Mesenchymal stem cell (in vitro differentiated cells and primary cell): ENCODE measurements at regions not wholly inside any gene's neighbourhood (a gene's known extent, or its start where the extent isn't known, plus 50 kb on each side); places are given as distances from the start of the nearest gene placed in this dataset.

Experiments used
- DNase-seq: peaks from one replicate; pipeline ENCODE4 v3.0.0-alpha.2; 2013
- H2AFZ ChIP-seq: one replicate; pipeline ENCODE4 v1.6.1; 2013; ENCODE audit warnings: low read depth, mild to moderate bottlenecking, control low read depth, inconsistent platforms, low read length, moderate library complexity
- H2AK5ac ChIP-seq: 2 replicates; pipeline ENCODE4 v1.6.1; 2013; ENCODE audit warnings: low read length, moderate library complexity, mild to moderate bottlenecking, inconsistent platforms; ENCODE audit not compliant: severe bottlenecking
- H2BK120ac ChIP-seq: one replicate; pipeline ENCODE4 v1.6.1; 2013; ENCODE audit warnings: low read depth, mild to moderate bottlenecking, inconsistent platforms, low read length, moderate library complexity
- H2BK12ac ChIP-seq, 2 experiments: one replicate each; pipeline ENCODE4 v1.6.1; 2013; ENCODE audit warnings: inconsistent platforms in 2 of 2, low read length in 2 of 2, mild to moderate bottlenecking in 2 of 2, moderate library complexity in 2 of 2, control low read depth in 1 of 2
- H2BK15ac ChIP-seq: one replicate; pipeline ENCODE4 v1.6.1; 2013; ENCODE audit warnings: mild to moderate bottlenecking, low read depth, inconsistent platforms; ENCODE audit not compliant: poor library complexity, severe bottlenecking
- H2BK5ac ChIP-seq: 2 replicates; pipeline ENCODE4 v1.6.1; 2013; ENCODE audit warnings: low read depth, mild to moderate bottlenecking, low read length, control low read depth, inconsistent platforms; ENCODE audit not compliant: poor library complexity, severe bottlenecking
- H3K14ac ChIP-seq, 2 experiments: one replicate each; pipeline ENCODE4 v1.6.1; 2013; ENCODE audit warnings: inconsistent platforms in 2 of 2, low read length in 2 of 2, control low read depth in 1 of 2, mild to moderate bottlenecking in 1 of 2, moderate library complexity in 1 of 2
- H3K18ac ChIP-seq, 2 experiments: one replicate each; pipeline ENCODE4 v1.6.1; 2013; ENCODE audit warnings: inconsistent platforms in 2 of 2, low read length in 2 of 2, control low read depth in 1 of 2, low read depth in 1 of 2, mild to moderate bottlenecking in 1 of 2
- H3K23ac ChIP-seq, 2 experiments: one replicate each; pipeline ENCODE4 v1.6.1; 2013; ENCODE audit warnings: inconsistent platforms in 2 of 2, low read length in 2 of 2, mild to moderate bottlenecking in 2 of 2, moderate library complexity in 2 of 2, control low read depth in 1 of 2
- H3K27ac ChIP-seq: 2 replicates; pipeline ENCODE4 v1.5.1; 2013; ENCODE audit warnings: mild to moderate bottlenecking, moderate library complexity, low read length, control low read depth, inconsistent platforms; ENCODE audit not compliant: poor library complexity, severe bottlenecking
- H3K27me3 ChIP-seq, 2 experiments: 2 replicates each; pipeline versions ENCODE4 v1.6.1 to v1.7.0; 2013; ENCODE audit warnings: low read length in 2 of 2, mild to moderate bottlenecking in 2 of 2, moderate library complexity in 2 of 2, control low read depth in 1 of 2, inconsistent platforms in 1 of 2; ENCODE audit not compliant: control insufficient read depth in 1 of 2, insufficient read depth in 1 of 2
- H3K36me3 ChIP-seq, 2 experiments: 2 replicates each; pipeline versions ENCODE4 v1.6.1 to v1.7.0; 2013; ENCODE audit warnings: low read length in 2 of 2, control low read depth in 1 of 2, inconsistent platforms in 1 of 2, low read depth in 1 of 2, mild to moderate bottlenecking in 1 of 2; ENCODE audit not compliant: insufficient read depth in 2 of 2, control insufficient read depth in 1 of 2
- H3K4ac ChIP-seq, 2 experiments: one replicate each; pipeline ENCODE4 v1.6.1; 2013; ENCODE audit warnings: inconsistent platforms in 2 of 2, low read length in 2 of 2, mild to moderate bottlenecking in 2 of 2, moderate library complexity in 2 of 2, control low read depth in 1 of 2, low read depth in 1 of 2
- H3K4me1 ChIP-seq: 2 replicates; pipeline ENCODE4 v1.6.1; 2013; ENCODE audit warnings: low read depth, low read length, control low read depth; ENCODE audit not compliant: control insufficient read depth, insufficient read depth
- H3K4me2 ChIP-seq: 2 replicates; pipeline ENCODE4 v1.6.1; 2013; ENCODE audit warnings: low read length, mild to moderate bottlenecking, inconsistent platforms; ENCODE audit not compliant: poor library complexity, severe bottlenecking
- H3K4me3 ChIP-seq, 2 experiments: 2 replicates each; pipeline versions ENCODE4 v1.5.1 to v1.7.0; 2013; ENCODE audit warnings: low read length in 2 of 2, mild to moderate bottlenecking in 2 of 2, control low read depth in 1 of 2, low read depth in 1 of 2; ENCODE audit not compliant: insufficient read depth in 1 of 2
- H3K79me1 ChIP-seq: replicated peaks from 2 replicates; pipeline ENCODE4 v1.6.1; 2013; ENCODE audit warnings: mild to moderate bottlenecking, control low read depth, low read length, inconsistent platforms; ENCODE audit not compliant: poor library complexity, severe bottlenecking
- H3K9ac ChIP-seq: 2 replicates; pipeline ENCODE4 v1.7.0; 2013; ENCODE audit warnings: mild to moderate bottlenecking, low read length, moderate library complexity
- H3K9me3 ChIP-seq: 2 replicates; pipeline ENCODE4 v1.7.0; 2013; ENCODE audit warnings: mild to moderate bottlenecking, low read length; ENCODE audit not compliant: control insufficient read depth
- H4K8ac ChIP-seq: one replicate; pipeline ENCODE4 v1.6.1; 2013; ENCODE audit warnings: inconsistent platforms, mild to moderate bottlenecking, low read length, moderate library complexity
- H4K91ac ChIP-seq: one replicate; pipeline ENCODE4 v1.6.1; 2013; ENCODE audit warnings: mild to moderate bottlenecking, low read length, inconsistent platforms
- WGBS: methylation state at CpG from one replicate; pipeline ENCODE4 v1.1.7; 2013; ENCODE audit warnings: mixed read lengths; 5-methylcytosine and 5-hydroxymethylcytosine counted together

GRCh38 chr2:129165006-129165405 is 814.5 kb upstream of the RAB6C start:
- DNase-seq = peak; percentile 1
- H4K8ac ChIP-seq = no peak overlapping the region
- H4K91ac ChIP-seq = no peak overlapping the region
- H3K79me1 ChIP-seq = no peaks in the 10 kb centered on the region
- no peak overlapping the region for H2BK12ac ChIP-seq
- no peak overlapping the region for H3K9ac ChIP-seq
- no peak overlapping the region for H3K18ac ChIP-seq
- H3K9me3 ChIP-seq = no peaks in the 10 kb centered on the region
- H3K4me2 ChIP-seq = no peak overlapping the region
- no peak overlapping the region for H2BK120ac ChIP-seq
- H3K36me3 ChIP-seq = no peaks in the 10 kb centered on the region
- no peak overlapping the region for H3K4me3 ChIP-seq
- H3K4me1 ChIP-seq = no peaks in the 10 kb centered on the region
- no peak overlapping the region for H2BK15ac ChIP-seq
- no peak overlapping the region for H3K4ac ChIP-seq
- no peak overlapping the region for H3K23ac ChIP-seq
- peaks cover 0 to 47% of the 10 kb centered on the region in 2 experiments for H3K27me3 ChIP-seq
- H3K14ac ChIP-seq = no peak overlapping the region
- no peak overlapping the region for H2BK5ac ChIP-seq
- H2AK5ac ChIP-seq = no peak overlapping the region
- no peak overlapping the region for H2AFZ ChIP-seq
- no peak overlapping the region for H3K27ac ChIP-seq

- Histone ChIP-seq H3K23ac (no peak overlapping the region), H3K9me3 (no peaks in the 10 kb centered on the region), H3K27me3 (peaks cover 0 to 26% of the 10 kb centered on the region in 2 experiments), H3K27ac (no peak overlapping the region), H2BK120ac (no peak overlapping the region), H3K4me1 (no peaks in the 10 kb centered on the region), H4K8ac (no peak overlapping the region), H3K4me3 (no peak overlapping the region), H2AK5ac (no peak overlapping the region), H2AFZ (no peak overlapping the region), H2BK5ac (no peak overlapping the region), H3K18ac (no peak overlapping the region), H3K9ac (no peak overlapping the region), H2BK15ac (no peak overlapping the region), H2BK12ac (no peak overlapping the region), H3K79me1 (no peaks in the 10 kb centered on the region), H3K4me2 (no peak overlapping the region), H3K4ac (no peak overlapping the region), H3K36me3 (no peaks in the 10 kb centered on the region), H4K91ac (no peak overlapping the region), H3K14ac (no peak overlapping the region)
- DNase-seq = no peak
- WGBS = no CpG with 5 or more reads among the region's 1 CpG
These were observed 812.0 kb upstream of the RAB6C start for GRCh38 chr2:129167456-129167855.

DNA sequence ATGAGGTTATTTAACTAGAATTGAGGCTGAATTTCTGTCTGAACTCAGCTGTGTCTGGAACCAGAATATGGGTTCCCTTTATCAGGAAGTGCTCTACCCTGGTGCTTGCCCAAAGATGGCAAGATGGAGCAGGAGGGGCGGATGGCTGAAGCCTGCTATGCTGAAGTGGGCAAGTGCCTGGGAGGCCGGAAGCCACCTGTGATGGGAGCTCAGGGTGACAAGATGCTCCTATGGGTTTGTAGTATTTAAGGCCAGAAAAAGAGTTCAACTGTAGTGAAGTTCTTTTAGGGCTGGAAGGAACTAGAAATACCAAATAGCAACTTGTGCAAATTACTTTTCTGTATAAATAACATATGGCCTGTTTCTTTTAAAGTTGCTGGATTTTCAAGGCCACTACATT is 808.9 kb upstream of the RAB6C start:
- Histone ChIP-seq H3K14ac (no peak overlapping the region), H3K9ac (no peak overlapping the region), H3K4me1 (no peaks in the 10 kb centered on the region), H2BK5ac (no peak overlapping the region), H3K18ac (no peak overlapping the region), H3K9me3 (peaks cover 3% of the 10 kb centered on the region), H3K4ac (no peak overlapping the region), H2AK5ac (no peak overlapping the region), H3K27me3 (peaks cover 0 to 19% of the 10 kb centered on the region in 2 experiments), H3K36me3 (no peaks in the 10 kb centered on the region), H3K27ac (no peak overlapping the region), H4K91ac (no peak overlapping the region), H3K4me2 (no peak overlapping the region), H2BK12ac (no peak overlapping the region), H3K79me1 (no peaks in the 10 kb centered on the region), H2BK120ac (no peak overlapping the region), H2BK15ac (no peak overlapping the region), H3K4me3 (no peak overlapping the region), H3K23ac (no peak overlapping the region), H2AFZ (no peak overlapping the region), H4K8ac (no peak overlapping the region)
- 86% methylated on average over 2 of the region's 2 CpGs for WGBS
- DNase-seq = no peak

- H2BK120ac ChIP-seq = no peak overlapping the region
- H3K4me3 ChIP-seq = no peak overlapping the region
- no peak overlapping the region for H2BK5ac ChIP-seq
- H4K91ac ChIP-seq = no peak overlapping the region
- no peak overlapping the region for H3K4ac ChIP-seq
- H2AFZ ChIP-seq = no peak overlapping the region
- H3K4me2 ChIP-seq = no peak overlapping the region
- peaks cover 3% of the 10 kb centered on the region for H3K9me3 ChIP-seq
- H3K36me3 ChIP-seq = no peaks in the 10 kb centered on the region
- H2BK12ac ChIP-seq = no peak overlapping the region
- no peak overlapping the region for H3K9ac ChIP-seq
- H3K4me1 ChIP-seq = no peaks in the 10 kb centered on the region
- no peak for DNase-seq
- H4K8ac ChIP-seq = no peak overlapping the region
- H3K79me1 ChIP-seq = no peaks in the 10 kb centered on the region
- H3K18ac ChIP-seq = no peak overlapping the region
- no peak overlapping the region for H2BK15ac ChIP-seq
- H3K14ac ChIP-seq = no peak overlapping the region
- no peak overlapping the region for H3K23ac ChIP-seq
- WGBS = no CpG with 5 or more reads among the region's 2 CpGs
- no peak overlapping the region for H3K27ac ChIP-seq
- H2AK5ac ChIP-seq = no peak overlapping the region
- peaks cover 0 to 18% of the 10 kb centered on the region in 2 experiments for H3K27me3 ChIP-seq
These were observed 805.3 kb upstream of the RAB6C start for GRCh38 chr2:129174143-129174542.
